PFSK-1 (cell line): ENCODE measurements at regions not wholly inside any gene's neighbourhood (a gene's known extent, or its start where the extent isn't known, plus 50 kb on each side); places are given as distances from the start of the nearest gene placed in this dataset.

Experiments used
- FOXP2 ChIP-seq: optimal IDR thresholded peaks from 2 replicates; pipeline ENCODE3; 2011; ENCODE audit warnings: borderline replicate concordance, control low read depth, inconsistent platforms; ENCODE audit not compliant: insufficient read depth; ENCODE audit errors: extremely low read length, extremely low read depth
- POLR2AphosphoS5 ChIP-seq: IDR thresholded peaks from 2 replicates; pipeline ENCODE4 v1.6.1; 2012; ENCODE audit warnings: low read depth, mild to moderate bottlenecking, control low read depth, low read length, moderate library complexity
- REST ChIP-seq, 2 experiments: IDR thresholded peaks; 2 replicates each; pipeline versions ENCODE4 v1.6.1 to v1.8.0; 2011 to 2012; ENCODE audit warnings: low read depth in 2 of 2, low read length in 2 of 2, control low read depth in 1 of 2, inconsistent platforms in 1 of 2, mild to moderate bottlenecking in 1 of 2, moderate library complexity in 1 of 2; ENCODE audit not compliant: insufficient read depth in 1 of 2
- SIN3A ChIP-seq: IDR thresholded peaks from 2 replicates; pipeline ENCODE4 v1.6.1; 2012; ENCODE audit warnings: mild to moderate bottlenecking, low read length, moderate library complexity, borderline replicate concordance; ENCODE audit not compliant: insufficient read depth
- TAF1 ChIP-seq: IDR thresholded peaks from 2 replicates; pipeline ENCODE4 v1.6.1; 2012; ENCODE audit warnings: low read length, control low read depth, borderline replicate concordance; ENCODE audit not compliant: insufficient read depth

DNA sequence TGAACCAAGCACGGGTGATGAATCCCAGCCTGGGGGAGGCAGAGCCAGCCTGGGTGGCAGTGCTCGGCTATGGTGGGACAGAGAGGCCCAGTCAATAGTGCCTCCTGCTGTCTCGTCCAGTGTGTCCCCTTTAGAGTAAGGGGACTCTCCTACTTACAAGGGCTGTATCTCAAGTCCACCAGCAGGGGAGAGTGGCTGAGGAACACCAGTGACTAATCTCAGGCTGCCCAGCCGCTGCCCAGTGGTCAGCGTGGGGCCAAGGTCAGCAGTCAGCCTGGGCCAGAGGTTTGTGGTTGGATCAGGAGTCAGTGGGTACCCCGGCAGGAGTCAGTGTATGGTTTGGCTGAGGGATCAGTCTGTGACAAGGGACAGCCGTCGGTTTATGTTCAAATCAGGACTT, 109.2 kb upstream of the RUNX3 start:
- no peak for TF ChIP-seq FOXP2
- TF ChIP-seq SIN3A: no peak
- TF ChIP-seq TAF1: no peak
- no peak for TF ChIP-seq POLR2AphosphoS5
- TF ChIP-seq REST (IDR thresholded peaks at IDR 0.05; ENCODE audit: insufficient read depth in 1 of 2, low read depth in 2 of 2, low read length in 2 of 2): no peak

- TF ChIP-seq FOXP2: no peak
- TF ChIP-seq POLR2AphosphoS5: no peak
- TF ChIP-seq TAF1: no peak
- no peak for TF ChIP-seq REST (IDR thresholded peaks at IDR 0.05; ENCODE audit: insufficient read depth in 1 of 2, low read depth in 2 of 2, low read length in 2 of 2)
- no peak for TF ChIP-seq SIN3A
Observed at GRCh38 chr1:25038699-25039098, 108.6 kb upstream of the RUNX3 start.

GRCh38 chr1:25037174-25038074, 107.3 kb upstream of the RUNX3 start:
- TF ChIP-seq SIN3A: no peak

DNA sequence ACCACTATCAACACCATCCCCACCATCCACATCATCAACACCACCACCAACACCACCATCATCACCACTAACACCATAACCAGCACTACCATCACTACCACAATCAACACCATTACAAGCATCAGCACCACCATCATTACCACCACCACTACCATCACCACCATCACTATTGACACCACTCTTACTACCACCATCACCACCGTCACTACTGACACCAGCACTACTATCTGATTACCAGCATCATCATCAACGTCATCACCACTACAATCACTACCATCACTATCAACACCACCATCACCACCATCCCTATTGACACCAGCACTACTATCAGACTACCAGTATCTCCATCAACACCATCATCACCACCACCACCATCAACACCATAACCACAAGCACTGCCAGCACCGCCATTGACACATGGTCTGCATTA, 106.1 kb upstream of the RUNX3 start:
- no peak for TF ChIP-seq FOXP2
- no peak for TF ChIP-seq POLR2AphosphoS5
- no peak for TF ChIP-seq REST (IDR thresholded peaks at IDR 0.05; ENCODE audit: insufficient read depth in 1 of 2, low read depth in 2 of 2, low read length in 2 of 2)
- TF ChIP-seq TAF1: no peak
- TF ChIP-seq SIN3A: no peak

DNA sequence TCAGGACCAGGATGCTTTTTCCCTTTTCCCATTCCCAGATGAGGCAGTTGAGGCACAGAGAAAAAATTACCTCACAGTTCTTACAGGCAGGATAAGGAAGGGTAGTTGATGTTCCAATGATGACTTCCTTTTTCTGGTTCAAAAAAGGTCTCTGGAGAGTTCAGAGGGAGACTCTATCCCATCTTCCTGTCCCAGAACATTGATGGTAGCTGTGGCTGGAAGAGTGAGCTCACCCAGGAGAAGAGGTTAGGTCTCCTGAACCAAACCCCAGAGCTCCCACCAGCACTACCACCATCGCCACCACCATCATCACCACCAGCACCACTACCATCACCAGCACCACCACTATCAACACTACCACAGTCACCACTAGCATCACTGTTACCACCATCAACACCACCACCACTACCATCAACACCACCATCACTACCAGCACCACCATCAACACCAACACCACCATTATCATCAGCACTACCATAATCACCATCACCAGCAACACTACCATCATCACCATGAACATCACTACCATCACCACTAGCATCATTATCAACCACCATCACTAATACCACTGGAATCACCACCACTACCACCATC, 105.5 kb upstream of the RUNX3 start:
- no peak for TF ChIP-seq TAF1
- TF ChIP-seq REST (IDR thresholded peaks at IDR 0.05; ENCODE audit: insufficient read depth in 1 of 2, low read depth in 2 of 2, low read length in 2 of 2): no peak
- no peak for TF ChIP-seq FOXP2
- TF ChIP-seq POLR2AphosphoS5: no peak
- no peak for TF ChIP-seq SIN3A
